Right lobe of liver (tissue), 6 donors: ENCODE measurements at regions not wholly inside any gene's neighbourhood (a gene's known extent, or its start where the extent isn't known, plus 50 kb on each side); places are given as distances from the start of the nearest gene placed in this dataset.

Experiments
- ATAC-seq, 4 donors: fragments of 200-7000 bp; cut with Tn5 transposase; one replicate each; pipeline ENCODE4 v1.9.1; 2020; ENCODE audit warnings: mild to moderate bottlenecking in 4 of 4, moderate library complexity in 4 of 4
- DNase-seq, 3 donors: peaks; one replicate each; pipeline ENCODE4 v3.0.0-alpha.2; 2020
- H3K27ac ChIP-seq, 3 donors: fragments of 200-600 bp; one replicate each; pipeline ENCODE4 v1.8.0; 2022
- H3K27me3 ChIP-seq, 2 donors: fragments of 200-600 bp; one replicate each; pipeline ENCODE4 v1.8.0; 2022
- H3K36me3 ChIP-seq, 4 donors: fragments of 200-600 bp; sonication (generic) in 1 of 4; one replicate each; pipeline versions ENCODE4 v1.5.1 to v1.8.0; 2017 to 2022; ENCODE audit warnings: control low read depth in 1 of 4
- H3K4me1 ChIP-seq, 4 donors: fragments of 200-600 bp; sonication (generic) in 1 of 4; one replicate each; pipeline versions ENCODE4 v1.5.1 to v1.8.0; 2017 to 2022; ENCODE audit warnings: control low read depth in 1 of 4
- H3K4me3 ChIP-seq, 3 donors: fragments of 200-600 bp; one replicate each; pipeline ENCODE4 v1.8.0; 2022
- H3K9me3 ChIP-seq, 4 donors: fragments of 200-600 bp; sonication (generic) in 1 of 4; one replicate each; pipeline versions ENCODE4 v1.5.1 to v1.8.0; 2017 to 2022; ENCODE audit warnings: control low read depth in 1 of 4
- POLR2A ChIP-seq: fragments of 450-650 bp; IDR thresholded peaks from one replicate; pipeline ENCODE4 v1.6.1; 2017; ENCODE audit warnings: antibody characterized with exemption, mild to moderate bottlenecking
- WGBS: methylation state at CpG from one replicate; pipeline ENCODE4 v1.1.6; 2018; ENCODE audit warnings: low coverage, low lambda C conversion rate; ENCODE audit not compliant: insufficient coverage; ENCODE audit errors: missing lambda C conversion rate; 5-methylcytosine and 5-hydroxymethylcytosine counted together
- intact Hi-C, 2 donors: fragments of 100-400 bp; cut with DNase I; formaldehyde crosslinking; loops; one replicate each; pipeline versions ENCODE4 v1.11.2 to v1.14.1; 2022
- small RNA-seq, 2 experiments: library from RNA; depleted of rRNA; stranded (forward); fragments of <200 nt; gene quantifications; one replicate each; pipeline ENCODE3, GENCODE V24; 2016
- TF ChIP-seq, protein P1 (sequence below), 4 donors: fragments of 200-600 bp in 3 of 4; fragments of 450-650 bp in 1 of 4; IDR thresholded peaks; one replicate each; pipeline versions ENCODE4 v1.5.1 to v1.8.0; 2016 to 2022; ENCODE audit warnings: antibody characterized with exemption in 4 of 4, mild to moderate bottlenecking in 2 of 4
- donor health status: DM: no; HTN: yes; CAD: no.
- donor health status: DM: no; HTN: no; CAD: no.
- donor health status: DM: no; HTN: no; CAD: no.
- donor health status: DM: no; HTN: yes; CAD: no.
- donor health status: DM: no; HTN: yes; CAD: no.

DNA sequence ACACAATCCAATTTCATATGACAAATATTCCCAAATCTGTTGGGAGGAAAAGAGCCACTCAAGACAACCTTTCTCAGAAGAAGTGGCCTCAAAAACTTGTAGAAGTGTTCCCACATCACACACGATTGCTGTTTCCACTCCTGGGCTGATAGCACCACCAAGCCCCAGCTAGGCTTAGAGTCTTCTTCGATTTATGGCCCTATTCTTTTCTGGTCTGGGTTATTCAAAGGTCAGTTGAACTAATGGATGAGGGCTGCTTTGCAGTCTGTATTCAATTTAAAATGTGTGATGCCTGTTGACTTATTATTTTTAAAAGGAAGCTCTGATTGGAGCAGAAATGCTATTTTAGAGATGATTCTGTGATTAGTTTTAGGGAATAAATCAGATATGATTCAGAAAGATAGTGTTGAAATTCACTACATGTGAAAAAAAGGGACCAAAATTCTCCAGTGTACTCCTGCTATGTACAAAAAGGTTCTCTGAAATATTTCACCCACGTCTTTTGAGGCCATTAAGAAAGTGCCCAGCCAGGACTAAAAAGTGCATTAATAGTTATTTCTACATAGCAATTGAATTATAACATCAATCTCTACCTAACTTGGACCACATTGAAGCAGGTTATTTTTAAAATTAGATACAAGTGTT, 57.3 kb upstream of the SPON1 start:
- Histone ChIP-seq H3K9me3 (peaks cover 0 to 6% (median 0%) of the 10 kb centered on the region in 4 donors), H3K4me3 (no peak overlapping the region), H3K27me3 (no peaks in the 10 kb centered on the region), H3K4me1 (no peaks in the 10 kb centered on the region), H3K36me3 (no peaks in the 10 kb centered on the region), H3K27ac (no peak overlapping the region)
- intact Hi-C loops, result no loop called here
- DNase-seq (no peak), ATAC-seq (no peak)
- WGBS, result 37% methylated on average over 3 of the region's 3 CpGs
- TF ChIP-seq, protein P1, sequence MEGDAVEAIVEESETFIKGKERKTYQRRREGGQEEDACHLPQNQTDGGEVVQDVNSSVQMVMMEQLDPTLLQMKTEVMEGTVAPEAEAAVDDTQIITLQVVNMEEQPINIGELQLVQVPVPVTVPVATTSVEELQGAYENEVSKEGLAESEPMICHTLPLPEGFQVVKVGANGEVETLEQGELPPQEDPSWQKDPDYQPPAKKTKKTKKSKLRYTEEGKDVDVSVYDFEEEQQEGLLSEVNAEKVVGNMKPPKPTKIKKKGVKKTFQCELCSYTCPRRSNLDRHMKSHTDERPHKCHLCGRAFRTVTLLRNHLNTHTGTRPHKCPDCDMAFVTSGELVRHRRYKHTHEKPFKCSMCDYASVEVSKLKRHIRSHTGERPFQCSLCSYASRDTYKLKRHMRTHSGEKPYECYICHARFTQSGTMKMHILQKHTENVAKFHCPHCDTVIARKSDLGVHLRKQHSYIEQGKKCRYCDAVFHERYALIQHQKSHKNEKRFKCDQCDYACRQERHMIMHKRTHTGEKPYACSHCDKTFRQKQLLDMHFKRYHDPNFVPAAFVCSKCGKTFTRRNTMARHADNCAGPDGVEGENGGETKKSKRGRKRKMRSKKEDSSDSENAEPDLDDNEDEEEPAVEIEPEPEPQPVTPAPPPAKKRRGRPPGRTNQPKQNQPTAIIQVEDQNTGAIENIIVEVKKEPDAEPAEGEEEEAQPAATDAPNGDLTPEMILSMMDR (IDR thresholded peaks at IDR 0.05), result no peak
- TF ChIP-seq POLR2A, result no peak

DNA sequence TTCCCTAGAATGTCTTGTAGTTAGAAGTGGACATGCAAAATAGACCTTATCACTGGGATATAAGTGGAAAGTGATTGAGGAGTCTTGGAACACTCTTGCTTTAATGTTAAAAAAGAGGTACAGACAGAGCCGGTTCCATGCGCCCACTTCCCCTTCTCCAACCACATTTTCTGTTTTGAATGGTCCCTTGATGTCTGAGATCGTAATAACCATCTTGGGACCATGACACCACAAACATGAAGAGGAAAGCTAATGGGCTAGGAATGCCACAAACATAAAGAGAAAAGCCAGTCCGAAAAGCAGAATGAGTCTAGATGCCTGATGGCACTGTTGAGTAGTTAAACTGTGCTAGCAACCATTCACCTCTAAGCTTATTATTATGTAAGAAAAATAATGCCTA, 54.8 kb upstream of the SPON1 start:
- intact Hi-C loops, result no loop called here
- WGBS, result 47% methylated on average over 4 of the region's 4 CpGs

DNA sequence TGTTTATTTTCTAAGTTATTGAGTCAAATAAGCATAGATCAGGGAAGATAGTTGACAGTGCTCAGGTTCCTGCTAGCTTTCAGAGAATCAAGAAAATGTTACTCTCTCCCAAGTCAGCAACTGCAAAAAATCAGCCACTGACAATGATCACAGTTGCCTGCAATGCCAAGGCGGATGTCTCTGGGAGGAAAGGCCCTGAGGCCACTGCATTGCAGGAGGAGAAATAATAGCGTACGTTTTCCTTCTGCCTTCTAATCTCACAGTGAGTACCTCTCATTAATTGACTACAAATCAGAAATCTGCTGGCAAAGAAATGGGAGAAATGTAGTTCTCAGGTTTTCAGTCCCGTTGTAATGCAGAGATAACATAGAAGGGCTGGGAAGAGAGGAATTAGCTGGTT, 54.0 kb upstream of the SPON1 start:
- no peaks in the 10 kb centered on the region for H3K36me3 ChIP-seq
- H3K27ac ChIP-seq, result no peak overlapping the region
- no peaks in the 10 kb centered on the region for H3K4me1 ChIP-seq
- no peak overlapping the region for H3K4me3 ChIP-seq
- no peak for ATAC-seq
- H3K27me3 ChIP-seq, result no peaks in the 10 kb centered on the region
- peaks cover 0 to 6% (median 0%) of the 10 kb centered on the region in 4 donors for H3K9me3 ChIP-seq
- intact Hi-C loops, result no loop called here
- WGBS, result 56% methylated on average over 4 of the region's 4 CpGs
- no peak for DNase-seq
- no peak for TF ChIP-seq POLR2A
- TF ChIP-seq, protein P1 (IDR thresholded peaks at IDR 0.05), result no peak

More for the DNA sequence above, 54.8 kb upstream of the SPON1 start:
- TF ChIP-seq, protein P1 (IDR thresholded peaks at IDR 0.05), result no peak
- no peak for TF ChIP-seq POLR2A
- DNase-seq, result no peak
- Histone ChIP-seq H3K27me3 (no peaks in the 10 kb centered on the region), H3K9me3 (peaks cover 0 to 6% (median 0%) of the 10 kb centered on the region in 4 donors), H3K4me3 (no peak overlapping the region), H3K36me3 (no peaks in the 10 kb centered on the region), H3K4me1 (no peaks in the 10 kb centered on the region), H3K27ac (no peak overlapping the region)
- no peak for ATAC-seq

Small RNA genes lying in the stretch of these regions (small RNA-seq; reads per million reads assigned to genes)
- 0 reads per million in 2 experiments for gene RNA5SP331
